Loucy (cell line): ENCODE measurements at regions not wholly inside any gene's neighbourhood (a gene's known extent, or its start where the extent isn't known, plus 50 kb on each side); places are given as distances from the start of the nearest gene placed in this dataset.

Source experiments
- H2AFZ ChIP-seq: fragments of 200-600 bp; sonication (generic); 2 replicates; pipeline ENCODE4 v1.6.0; 2016; ENCODE audit warnings: antibody characterized with exemption, mild to moderate bottlenecking, low read length, moderate library complexity
- H3F3A ChIP-seq: fragments of 200-600 bp; 2 replicates; pipeline ENCODE4 v1.6.0; 2016; ENCODE audit warnings: antibody characterized with exemption, low read depth, mild to moderate bottlenecking
- H3K27me3 ChIP-seq: fragments of 200-600 bp; sonication (generic); 2 replicates; pipeline ENCODE4 v1.6.1; 2014; ENCODE audit warnings: low read length, mild to moderate bottlenecking; ENCODE audit not compliant: insufficient read depth, poor library complexity, severe bottlenecking
- H3K36me3 ChIP-seq: fragments of 200-600 bp; sonication (generic); 2 replicates; pipeline ENCODE4 v1.6.1; 2016; ENCODE audit warnings: low read length; ENCODE audit not compliant: insufficient read depth
- H3K4me1 ChIP-seq: fragments of 200-600 bp; sonication (generic); 2 replicates; pipeline ENCODE4 v1.5.1; 2014; ENCODE audit warnings: low read length, mild to moderate bottlenecking; ENCODE audit not compliant: insufficient read depth, poor library complexity, severe bottlenecking
- H3K4me2 ChIP-seq: fragments of 200-600 bp; sonication (generic); 2 replicates; pipeline ENCODE4 v1.6.0; 2014; ENCODE audit warnings: antibody characterized with exemption, low read length, low read depth, mild to moderate bottlenecking; ENCODE audit not compliant: poor library complexity, severe bottlenecking
- H3K4me3 ChIP-seq: fragments of 200-600 bp; sonication (generic); 2 replicates; pipeline ENCODE4 v1.5.1; 2014; ENCODE audit warnings: low read length, mild to moderate bottlenecking, mixed read lengths; ENCODE audit not compliant: poor library complexity, severe bottlenecking
- H3K79me2 ChIP-seq: fragments of 200-600 bp; sonication (generic); 2 replicates; pipeline ENCODE4 v1.6.1; 2014; ENCODE audit warnings: low read length; ENCODE audit not compliant: insufficient read depth
- H3K9ac ChIP-seq: fragments of 200-600 bp; sonication (generic); 2 replicates; pipeline ENCODE4 v1.6.0; 2014; ENCODE audit warnings: mild to moderate bottlenecking, low read depth, low read length, moderate library complexity; ENCODE audit not compliant: poor library complexity, severe bottlenecking
- H3K9me2 ChIP-seq: fragments of 200-600 bp; sonication (generic); replicated peaks from 2 replicates; pipeline ENCODE4 v1.6.1; 2016; ENCODE audit warnings: low read depth, low read length, mixed read lengths
- H3K9me3 ChIP-seq: fragments of 200-600 bp; sonication (generic); 2 replicates; pipeline ENCODE4 v1.6.1; 2014; ENCODE audit warnings: mild to moderate bottlenecking, antibody characterized with exemption, low read length, low read depth; ENCODE audit not compliant: insufficient read depth
- H4K20me1 ChIP-seq: fragments of 200-600 bp; sonication (generic); 2 replicates; pipeline ENCODE4 v1.6.0; 2014; ENCODE audit warnings: antibody characterized with exemption, low read length, mild to moderate bottlenecking; ENCODE audit not compliant: insufficient read depth, poor library complexity, severe bottlenecking
- CTCF ChIP-seq: fragments of 200-600 bp; sonication (generic); conservative IDR thresholded peaks from 2 replicates; pipeline ENCODE4 v1.5.1; 2014; ENCODE audit warnings: mild to moderate bottlenecking, antibody characterized with exemption, low read length
- EZH2phosphoT487 ChIP-seq: fragments of 200-600 bp; IDR thresholded peaks from 2 replicates; pipeline ENCODE4 v1.6.1; 2018; ENCODE audit warnings: antibody characterized with exemption, mild to moderate bottlenecking, moderate library complexity, borderline replicate concordance

- no peaks in the 10 kb centered on the region for H4K20me1 ChIP-seq
- H3K79me2 ChIP-seq = no peaks in the 10 kb centered on the region
- no peaks in the 10 kb centered on the region for H3K27me3 ChIP-seq
- H3K4me1 ChIP-seq = no peaks in the 10 kb centered on the region
- no peak overlapping the region for H3K4me2 ChIP-seq
- no peak overlapping the region for H2AFZ ChIP-seq
- H3K4me3 ChIP-seq = no peak overlapping the region
- H3K36me3 ChIP-seq = no peaks in the 10 kb centered on the region
- H3K9me3 ChIP-seq = no peaks in the 10 kb centered on the region
- TF ChIP-seq EZH2phosphoT487 (no peak), CTCF (no peak)
- H3F3A ChIP-seq = no peaks in the 10 kb centered on the region
- H3K9me2 ChIP-seq = no peaks in the 10 kb centered on the region
- H3K9ac ChIP-seq = no peak overlapping the region
Observed at GRCh38 chr4:56286763-56287162, 100.5 kb downstream of the AASDH start.

GRCh38 chr4:56283375-56283774, 103.9 kb downstream of the AASDH start:
- H4K20me1 ChIP-seq = no peaks in the 10 kb centered on the region
- no peak overlapping the region for H3K4me2 ChIP-seq
- no peaks in the 10 kb centered on the region for H3K27me3 ChIP-seq
- no peaks in the 10 kb centered on the region for H3K4me1 ChIP-seq
- no peaks in the 10 kb centered on the region for H3K36me3 ChIP-seq
- TF ChIP-seq EZH2phosphoT487 (no peak), CTCF (no peak)
- H3K4me3 ChIP-seq = no peak overlapping the region
- no peak overlapping the region for H3K9ac ChIP-seq
- H3K9me3 ChIP-seq = no peaks in the 10 kb centered on the region
- no peak overlapping the region for H2AFZ ChIP-seq
- H3F3A ChIP-seq = no peaks in the 10 kb centered on the region
- H3K79me2 ChIP-seq = no peaks in the 10 kb centered on the region
- H3K9me2 ChIP-seq = no peaks in the 10 kb centered on the region

- Histone ChIP-seq H3K27me3 (no peaks in the 10 kb centered on the region), H3K9ac (no peak overlapping the region), H4K20me1 (no peaks in the 10 kb centered on the region), H3K9me2 (no peaks in the 10 kb centered on the region), H3K79me2 (no peaks in the 10 kb centered on the region), H3K36me3 (no peaks in the 10 kb centered on the region), H3K4me3 (no peak overlapping the region), H3K9me3 (no peaks in the 10 kb centered on the region), H2AFZ (no peak overlapping the region), H3K4me2 (no peak overlapping the region), H3K4me1 (no peaks in the 10 kb centered on the region), H3F3A (no peaks in the 10 kb centered on the region)
- TF ChIP-seq EZH2phosphoT487 (no peak), CTCF (no peak)
Observed at GRCh38 chr4:56282004-56282403, 105.3 kb downstream of the AASDH start.
